ENCODE measurements at regions not wholly inside any gene's neighbourhood (a gene's known extent, or its start where the extent isn't known, plus 50 kb on each side); places are given as distances from the start of the nearest gene placed in this dataset.
"Not testable (repeated sequence)": the region's sequence is repeated elsewhere in the genome, so short reads cannot be mapped to it uniquely, and the experiment has no call there.

DNA sequence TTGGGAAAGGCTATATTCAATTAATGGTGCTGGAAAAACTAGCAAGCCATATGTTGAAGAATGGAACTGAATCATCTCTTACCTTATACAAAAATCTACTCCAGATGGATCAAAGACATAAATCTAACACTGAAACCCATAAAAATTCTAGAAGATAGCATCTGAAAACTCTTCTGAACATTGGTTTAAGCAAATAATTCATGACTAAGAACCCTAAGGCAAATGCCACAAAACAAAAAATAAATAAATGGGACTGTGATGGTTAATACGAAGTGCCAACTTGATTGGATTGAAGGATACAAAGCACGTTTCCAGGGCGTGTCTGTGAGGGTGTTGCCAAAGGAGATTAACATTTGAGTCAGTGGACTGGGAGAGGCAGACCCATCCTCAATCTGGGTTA is 1130.0 kb downstream of the DNAJB9 start:
- FAIRE-seq (no peak), DNase-seq (ENCODE audit: insufficient read length, low spot score) (no peak)
- TF ChIP-seq SPI1 (IDR thresholded peaks at IDR 0.05; ENCODE audit: low read depth, low read length) (no peak), PAX5 (IDR thresholded peaks at IDR 0.05; ENCODE audit: insufficient read depth, low read length, severe bottlenecking) (no peak), POLR2AphosphoS5 (IDR thresholded peaks at IDR 0.05; ENCODE audit: low read depth, low read length) (no peak), TAF1 (IDR thresholded peaks at IDR 0.05; ENCODE audit: low read depth, low read length) (no peak), POU2F2 (IDR thresholded peaks at IDR 0.05; ENCODE audit: low read depth, low read length) (no peak), POLR2A (IDR thresholded peaks at IDR 0.05; ENCODE audit: low read depth, low read length) (no peak)

GRCh38 chr7:109713366-109713765 is 1143.7 kb downstream of the DNAJB9 start:
- FAIRE-seq (no peak), DNase-seq (ENCODE audit: insufficient read length, low spot score) (no peak)
- no peak for TF ChIP-seq POU2F2 (IDR thresholded peaks at IDR 0.05; ENCODE audit: low read depth, low read length)
- TF ChIP-seq PAX5 (IDR thresholded peaks at IDR 0.05; ENCODE audit: insufficient read depth, low read length, severe bottlenecking): no peak
- TF ChIP-seq TAF1 (IDR thresholded peaks at IDR 0.05; ENCODE audit: low read depth, low read length): no peak
- no peak for TF ChIP-seq POLR2A (IDR thresholded peaks at IDR 0.05; ENCODE audit: low read depth, low read length)
- TF ChIP-seq SPI1 (IDR thresholded peaks at IDR 0.05; ENCODE audit: low read depth, low read length): no peak
- no peak for TF ChIP-seq POLR2AphosphoS5 (IDR thresholded peaks at IDR 0.05; ENCODE audit: low read depth, low read length)

- not testable (repeated sequence) for FAIRE-seq
Measured at GRCh38 chr7:109719359-109719758, 1149.7 kb downstream of the DNAJB9 start.

DNA sequence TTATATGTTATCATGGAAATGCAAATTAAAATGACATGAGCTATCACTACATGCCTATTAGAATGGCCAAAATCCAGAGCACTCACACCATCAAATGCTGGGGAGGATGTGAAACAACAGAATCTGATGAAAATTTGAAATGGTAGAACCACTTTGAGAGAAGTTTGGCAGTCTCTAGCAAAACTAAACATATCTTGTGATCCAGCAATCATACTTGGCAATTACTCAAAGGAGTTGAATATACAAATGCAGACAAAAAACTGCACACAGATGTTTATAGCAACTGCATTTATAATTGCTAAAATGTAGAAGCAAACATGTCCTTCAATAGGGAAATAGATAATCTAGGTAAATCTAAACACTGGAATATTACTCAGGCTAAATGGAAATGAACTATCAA is 1164.9 kb downstream of the DNAJB9 start:
- DNase-seq (ENCODE audit: insufficient read length, low spot score): no peak
- no peak for FAIRE-seq

More at GRCh38 chr7:109719359-109719758, 1149.7 kb downstream of the DNAJB9 start:
- not testable (repeated sequence) for DNase-seq (ENCODE audit: insufficient read length, low spot score)

DNA sequence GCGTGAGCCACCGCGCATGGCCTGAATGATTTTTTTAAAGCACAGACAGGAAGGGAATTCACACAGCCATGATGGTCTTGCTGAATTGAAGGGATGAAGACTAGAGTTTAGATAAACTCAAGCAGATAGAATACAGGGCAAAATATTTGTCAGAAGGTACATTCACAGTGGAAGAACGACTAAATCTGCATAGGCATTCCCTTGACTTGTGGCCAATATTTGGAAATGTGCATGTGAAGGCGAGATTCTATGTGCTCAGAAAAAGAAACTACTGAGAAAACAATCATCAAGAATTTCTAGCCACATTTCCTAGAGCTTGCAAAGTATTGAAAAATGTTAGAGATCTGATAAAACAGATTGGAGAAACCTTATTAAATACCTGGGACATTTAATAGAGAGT is 1166.2 kb downstream of the DNAJB9 start:
- no peak for FAIRE-seq
- no peak for DNase-seq (ENCODE audit: insufficient read length, low spot score)
- no peak for TF ChIP-seq POLR2AphosphoS5 (IDR thresholded peaks at IDR 0.05; ENCODE audit: low read depth, low read length)
- no peak for TF ChIP-seq POU2F2 (IDR thresholded peaks at IDR 0.05; ENCODE audit: low read depth, low read length)
- TF ChIP-seq TAF1 (IDR thresholded peaks at IDR 0.05; ENCODE audit: low read depth, low read length): no peak
- no peak for TF ChIP-seq POLR2A (IDR thresholded peaks at IDR 0.05; ENCODE audit: low read depth, low read length)
- no peak for TF ChIP-seq SPI1 (IDR thresholded peaks at IDR 0.05; ENCODE audit: low read depth, low read length)
- TF ChIP-seq PAX5 (IDR thresholded peaks at IDR 0.05; ENCODE audit: insufficient read depth, low read length, severe bottlenecking): no peak

More for the DNA sequence above, 1164.9 kb downstream of the DNAJB9 start:
- no peak for TF ChIP-seq POLR2A (IDR thresholded peaks at IDR 0.05; ENCODE audit: low read depth, low read length)
- TF ChIP-seq TAF1 (IDR thresholded peaks at IDR 0.05; ENCODE audit: low read depth, low read length): no peak
- TF ChIP-seq SPI1 (IDR thresholded peaks at IDR 0.05; ENCODE audit: low read depth, low read length): no peak
- no peak for TF ChIP-seq POU2F2 (IDR thresholded peaks at IDR 0.05; ENCODE audit: low read depth, low read length)
- TF ChIP-seq PAX5 (IDR thresholded peaks at IDR 0.05; ENCODE audit: insufficient read depth, low read length, severe bottlenecking): no peak
- no peak for TF ChIP-seq POLR2AphosphoS5 (IDR thresholded peaks at IDR 0.05; ENCODE audit: low read depth, low read length)

DNA sequence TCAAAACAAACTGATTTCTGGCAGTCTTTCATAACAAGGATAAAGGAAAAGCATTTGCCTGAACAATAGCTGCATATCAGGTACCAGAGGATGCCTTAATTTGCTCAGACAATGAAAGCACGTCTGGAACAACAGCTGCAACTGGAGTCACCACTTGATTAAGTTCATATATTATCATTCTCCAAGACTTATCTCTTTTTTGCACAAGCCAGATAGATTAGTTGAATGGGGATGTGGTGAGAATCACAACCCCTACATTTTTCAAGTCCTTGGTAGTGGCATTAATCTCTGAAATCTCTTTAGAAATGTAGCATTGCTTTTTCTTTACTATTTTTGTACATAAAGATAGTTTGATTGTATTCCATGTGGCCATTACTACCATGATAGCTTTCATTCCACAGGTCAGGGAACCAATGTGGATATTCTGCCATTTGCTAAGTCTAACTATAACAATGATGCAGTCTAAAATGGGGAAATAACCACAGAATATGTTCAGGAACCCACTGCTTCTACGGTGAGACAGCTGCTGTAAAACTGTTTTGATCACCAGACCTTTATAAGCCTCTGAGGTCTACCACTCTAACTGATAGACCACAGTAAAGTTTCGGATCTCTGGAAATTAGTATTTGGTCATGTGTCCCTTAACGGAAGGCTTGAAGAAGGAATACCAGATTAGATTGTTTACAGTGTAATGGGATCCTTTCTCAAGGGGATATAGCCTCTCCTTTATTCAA is 1176.2 kb downstream of the DNAJB9 start:
- TF ChIP-seq POLR2A (IDR thresholded peaks at IDR 0.05; ENCODE audit: low read depth, low read length) (no peak), SPI1 (IDR thresholded peaks at IDR 0.05; ENCODE audit: low read depth, low read length) (no peak), POU2F2 (IDR thresholded peaks at IDR 0.05; ENCODE audit: low read depth, low read length) (no peak), PAX5 (IDR thresholded peaks at IDR 0.05; ENCODE audit: insufficient read depth, low read length, severe bottlenecking) (no peak), TAF1 (IDR thresholded peaks at IDR 0.05; ENCODE audit: low read depth, low read length) (no peak), POLR2AphosphoS5 (IDR thresholded peaks at IDR 0.05; ENCODE audit: low read depth, low read length) (no peak)
- DNase-seq (ENCODE audit: insufficient read length, low spot score): no peak

DNA sequence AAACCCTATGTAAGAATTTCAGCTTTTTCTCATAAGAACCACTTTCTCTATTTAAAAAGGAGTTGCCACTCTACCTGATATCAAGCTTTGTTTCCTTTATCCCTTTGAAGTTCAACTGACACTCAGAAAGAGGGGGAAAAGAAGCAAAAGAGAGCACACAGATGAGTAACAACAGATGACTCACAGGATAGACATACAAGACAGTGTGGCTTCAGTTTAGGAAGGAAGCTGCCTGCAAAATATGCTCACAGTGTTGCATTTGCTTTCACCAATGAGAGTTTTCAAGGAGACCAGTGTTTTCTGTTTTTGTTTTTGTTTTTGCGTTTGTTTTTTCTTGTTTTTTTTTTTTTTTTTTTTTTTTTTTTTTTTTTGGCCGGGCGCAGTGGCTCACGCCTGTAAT is 1181.6 kb downstream of the DNAJB9 start:
- no peak for DNase-seq (ENCODE audit: insufficient read length, low spot score)
- TF ChIP-seq POLR2A (IDR thresholded peaks at IDR 0.05; ENCODE audit: low read depth, low read length) (no peak), POU2F2 (IDR thresholded peaks at IDR 0.05; ENCODE audit: low read depth, low read length) (no peak)
- no peak for FAIRE-seq

More for the DNA sequence above, 1176.2 kb downstream of the DNAJB9 start:
- no peak for FAIRE-seq

- no peak for FAIRE-seq
- no peak for DNase-seq (ENCODE audit: insufficient read length, low spot score)
Measured at GRCh38 chr7:109752068-109752467, 1182.4 kb downstream of the DNAJB9 start.

DNA sequence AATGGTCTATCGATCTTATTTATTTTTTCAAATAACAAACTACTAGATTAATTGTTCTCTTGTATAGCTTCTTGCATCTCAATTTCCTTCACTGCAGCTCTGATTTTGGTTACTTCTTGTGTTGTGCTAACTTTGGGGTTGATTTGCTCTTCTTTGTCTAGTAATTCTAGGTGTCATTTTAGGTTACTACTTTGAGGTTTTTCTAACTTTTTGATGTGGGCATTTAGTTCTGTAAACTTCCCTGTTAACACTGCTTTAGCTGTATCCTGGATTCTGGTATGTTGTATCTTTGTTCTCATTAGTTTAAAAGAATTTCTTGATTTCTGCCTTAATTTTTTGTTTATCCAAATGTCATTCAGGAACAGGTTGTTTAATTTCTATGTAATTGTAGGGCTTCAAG is 1188.0 kb downstream of the DNAJB9 start:
- no peak for DNase-seq (ENCODE audit: insufficient read length, low spot score)
- no peak for FAIRE-seq
- no peak for TF ChIP-seq POLR2AphosphoS5 (IDR thresholded peaks at IDR 0.05; ENCODE audit: low read depth, low read length)
- no peak for TF ChIP-seq POU2F2 (IDR thresholded peaks at IDR 0.05; ENCODE audit: low read depth, low read length)
- TF ChIP-seq PAX5 (IDR thresholded peaks at IDR 0.05; ENCODE audit: insufficient read depth, low read length, severe bottlenecking): no peak
- TF ChIP-seq TAF1 (IDR thresholded peaks at IDR 0.05; ENCODE audit: low read depth, low read length): no peak
- no peak for TF ChIP-seq SPI1 (IDR thresholded peaks at IDR 0.05; ENCODE audit: low read depth, low read length)
- no peak for TF ChIP-seq POLR2A (IDR thresholded peaks at IDR 0.05; ENCODE audit: low read depth, low read length)

More at GRCh38 chr7:109752068-109752467, 1182.4 kb downstream of the DNAJB9 start:
- TF ChIP-seq TAF1 (IDR thresholded peaks at IDR 0.05; ENCODE audit: low read depth, low read length) (no peak), POLR2AphosphoS5 (IDR thresholded peaks at IDR 0.05; ENCODE audit: low read depth, low read length) (no peak), SPI1 (IDR thresholded peaks at IDR 0.05; ENCODE audit: low read depth, low read length) (no peak), POU2F2 (IDR thresholded peaks at IDR 0.05; ENCODE audit: low read depth, low read length) (no peak), PAX5 (IDR thresholded peaks at IDR 0.05; ENCODE audit: insufficient read depth, low read length, severe bottlenecking) (no peak), POLR2A (IDR thresholded peaks at IDR 0.05; ENCODE audit: low read depth, low read length) (no peak)

DNA sequence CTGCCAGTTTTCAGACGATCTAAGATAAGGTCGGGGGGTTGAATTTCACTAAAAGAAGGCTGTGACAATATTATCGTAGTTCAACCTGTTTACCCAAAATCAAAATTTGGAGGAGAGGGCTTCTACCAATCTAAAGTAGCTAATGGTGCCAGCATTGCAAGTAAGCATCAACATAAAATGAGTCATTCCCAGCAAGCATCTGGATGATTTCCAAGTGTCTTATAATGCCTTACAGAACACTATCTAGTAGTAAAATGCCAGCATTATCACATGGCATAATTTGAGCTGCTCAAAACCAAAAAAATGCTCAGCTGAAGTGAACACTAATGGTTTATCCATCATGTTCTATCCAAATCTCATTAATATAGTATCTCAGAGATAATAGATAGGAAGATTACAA is 1193.9 kb downstream of the DNAJB9 start:
- no peak for DNase-seq (ENCODE audit: insufficient read length, low spot score)
- FAIRE-seq: no peak
- TF ChIP-seq TAF1 (IDR thresholded peaks at IDR 0.05; ENCODE audit: low read depth, low read length): no peak
- TF ChIP-seq SPI1 (IDR thresholded peaks at IDR 0.05; ENCODE audit: low read depth, low read length): no peak
- TF ChIP-seq POLR2A (IDR thresholded peaks at IDR 0.05; ENCODE audit: low read depth, low read length): no peak
- no peak for TF ChIP-seq POU2F2 (IDR thresholded peaks at IDR 0.05; ENCODE audit: low read depth, low read length)
- TF ChIP-seq POLR2AphosphoS5 (IDR thresholded peaks at IDR 0.05; ENCODE audit: low read depth, low read length): no peak
- no peak for TF ChIP-seq PAX5 (IDR thresholded peaks at IDR 0.05; ENCODE audit: insufficient read depth, low read length, severe bottlenecking)

Data from GM12891 (cell line).